Posterior vena cava (tissue), 2 donors: ENCODE measurements at regions not wholly inside any gene's neighbourhood (a gene's known extent, or its start where the extent isn't known, plus 50 kb on each side); places are given as distances from the start of the nearest gene placed in this dataset.
"Not testable (repeated sequence)": the region's sequence is repeated elsewhere in the genome, so short reads cannot be mapped to it uniquely, and the experiment has no call there.

ENCODE experiments used
- DNase-seq: peaks from one replicate; pipeline ENCODE4 v3.0.0-alpha.2; 2020; ENCODE audit warnings: low spot score
- intact Hi-C, 2 donors: fragments of 100-400 bp; cut with DNase I; formaldehyde crosslinking; loops; one replicate each; pipeline versions ENCODE4 v1.14.1 to v1.14.2; 2022 to 2023
- donor health status: DM: yes; HTN: yes; CAD: no.
- donor health status: DM: yes; HTN: yes; CAD: no.

DNA sequence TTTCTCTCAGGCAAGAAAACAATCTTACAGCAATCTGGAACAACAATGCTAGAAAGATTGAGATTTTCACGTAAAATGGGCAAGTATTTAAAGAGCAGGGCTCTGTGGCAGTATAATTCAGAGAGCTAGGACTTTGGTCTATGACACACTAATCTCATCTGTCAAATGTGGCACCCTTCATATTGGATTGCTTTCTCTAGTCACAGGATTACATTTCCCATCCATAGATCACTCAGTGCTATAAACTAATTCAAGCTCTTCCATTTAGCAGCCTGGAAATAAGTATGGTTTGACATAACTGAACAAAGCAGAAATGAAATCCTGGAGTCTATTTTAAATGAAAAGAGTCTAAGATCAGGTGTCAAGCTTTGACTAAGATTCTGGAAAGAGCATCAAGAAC lies 263.1 kb upstream of the TMPRSS15 start:
- intact Hi-C loops = no loop called here
- no peak for DNase-seq

DNA sequence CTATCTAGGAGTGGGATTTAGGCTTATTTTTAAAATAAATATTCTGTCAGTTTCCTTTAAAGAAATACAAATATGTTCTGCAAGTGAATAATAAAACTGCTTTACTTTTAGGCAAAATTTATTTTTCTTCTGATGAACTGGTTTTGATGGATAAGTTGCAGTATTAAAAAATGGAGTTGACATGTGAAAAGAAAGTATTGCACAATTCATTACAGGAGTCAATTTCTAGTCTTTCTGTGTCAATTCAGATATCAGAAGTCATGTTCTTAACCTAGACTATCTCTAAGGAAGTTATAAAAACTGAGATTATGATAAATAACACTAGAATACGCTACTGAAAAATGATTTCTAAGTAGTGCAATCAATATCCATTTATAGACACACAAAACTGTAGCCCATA lies 270.2 kb upstream of the TMPRSS15 start:
- DNase-seq = no peak
- intact Hi-C loops = no loop called here

DNA sequence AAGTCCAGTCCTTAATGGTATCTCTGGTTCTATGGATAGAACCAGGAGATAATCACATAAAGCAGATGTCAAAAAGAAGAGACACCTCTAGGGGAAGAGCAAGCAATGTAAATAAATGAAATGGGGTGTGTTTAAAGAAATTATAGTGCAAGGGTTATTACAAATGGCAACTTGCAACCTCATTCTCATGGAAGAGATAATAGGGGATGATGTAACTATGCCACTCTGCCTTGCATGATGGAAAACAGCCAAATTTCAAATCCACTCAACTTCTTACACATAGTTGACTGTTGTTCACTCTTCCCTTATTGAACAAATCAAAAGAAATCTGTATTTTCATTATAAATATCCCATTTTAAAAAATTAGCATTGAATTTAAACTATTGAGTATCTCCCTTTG lies 274.0 kb upstream of the TMPRSS15 start:
- intact Hi-C loops = no loop called here
- DNase-seq = no peak

DNA sequence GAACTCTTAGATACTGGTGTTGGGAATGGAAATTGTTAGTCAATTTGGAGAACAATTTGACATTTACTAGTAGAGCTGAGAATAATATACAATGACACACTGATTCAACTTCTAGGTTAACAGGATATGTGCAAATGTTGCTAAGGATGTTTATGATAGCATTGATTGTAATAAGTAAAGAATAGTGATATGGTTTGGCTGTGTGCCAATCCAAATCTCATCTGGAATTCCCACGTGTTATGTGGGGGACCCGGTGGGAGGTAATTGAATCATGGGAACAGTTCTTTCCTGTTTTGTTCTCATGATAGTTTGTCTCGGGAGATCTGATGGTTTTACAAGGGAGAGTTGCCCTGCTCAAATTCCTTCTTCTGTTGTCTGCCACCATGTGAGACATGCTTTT lies 302.4 kb upstream of the TMPRSS15 start:
- intact Hi-C loops = no loop called here
- no peak for DNase-seq

DNA sequence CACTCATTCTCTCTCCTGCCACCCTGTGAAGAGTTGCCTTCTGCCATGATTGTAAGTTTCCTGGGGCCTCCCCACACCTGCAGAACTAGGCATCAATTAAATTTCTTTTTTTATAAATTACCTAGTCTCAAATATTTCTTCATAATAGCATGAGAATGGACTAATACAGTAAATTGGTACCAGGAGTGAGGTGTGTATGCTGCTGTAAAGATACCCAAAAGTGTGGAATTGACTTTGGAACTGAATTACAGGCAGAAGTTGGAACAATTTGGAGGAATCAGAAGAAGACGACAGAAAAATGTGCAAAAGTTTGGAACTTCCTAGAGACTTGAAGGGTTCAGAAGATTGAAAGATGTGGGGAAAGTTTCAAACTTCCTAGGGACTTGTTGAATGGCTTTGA lies 308.1 kb upstream of the TMPRSS15 start:
- intact Hi-C loops = no loop called here
- DNase-seq = no peak

DNA sequence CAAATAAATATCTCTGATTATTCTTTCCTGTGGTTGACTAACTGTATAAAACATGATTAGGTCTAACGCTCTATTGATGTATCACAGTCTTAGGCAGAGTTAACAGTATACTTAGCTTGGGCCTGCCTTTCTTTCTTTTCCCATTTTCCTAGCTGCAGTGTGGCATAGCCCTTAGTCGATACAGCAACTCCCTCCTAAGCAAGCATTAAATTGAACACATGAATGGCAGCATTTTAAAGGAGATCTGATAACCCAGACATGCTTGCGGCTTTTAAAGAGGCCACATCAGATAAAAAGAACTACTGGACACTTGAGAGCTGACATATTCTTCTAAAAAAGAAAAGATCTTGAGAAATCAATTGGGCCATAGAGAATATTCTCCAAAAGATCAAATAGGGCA lies 312.0 kb upstream of the TMPRSS15 start:
- no peak for DNase-seq
- intact Hi-C loops = no loop called here

DNA sequence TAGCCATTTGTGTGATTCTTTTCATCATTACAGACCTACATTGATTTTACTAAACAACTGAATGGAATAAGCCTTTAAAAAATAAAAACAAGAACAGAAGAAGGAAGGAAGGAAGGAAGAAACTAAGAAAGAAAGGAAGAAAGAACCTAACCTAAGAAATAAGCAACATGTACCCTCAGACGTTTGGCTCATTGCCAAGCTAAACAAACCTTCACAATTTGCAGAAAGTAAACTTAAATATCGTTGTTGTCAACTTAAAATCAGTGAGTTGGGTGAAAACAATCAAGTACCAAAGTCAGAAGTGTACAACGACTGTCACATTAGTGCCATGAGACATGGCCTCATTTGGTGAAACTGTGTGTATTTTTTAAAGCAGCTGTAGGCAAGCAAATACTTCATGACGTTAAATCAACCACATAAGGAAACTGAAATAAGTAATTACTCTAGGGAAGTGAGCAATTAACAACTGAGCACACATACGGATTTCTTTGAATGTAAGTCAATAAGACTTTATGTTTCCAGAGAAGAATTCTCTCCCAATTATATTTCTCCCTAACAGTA lies 313.1 kb upstream of the TMPRSS15 start:
- DNase-seq = no peak
- intact Hi-C loops = no loop called here

DNA sequence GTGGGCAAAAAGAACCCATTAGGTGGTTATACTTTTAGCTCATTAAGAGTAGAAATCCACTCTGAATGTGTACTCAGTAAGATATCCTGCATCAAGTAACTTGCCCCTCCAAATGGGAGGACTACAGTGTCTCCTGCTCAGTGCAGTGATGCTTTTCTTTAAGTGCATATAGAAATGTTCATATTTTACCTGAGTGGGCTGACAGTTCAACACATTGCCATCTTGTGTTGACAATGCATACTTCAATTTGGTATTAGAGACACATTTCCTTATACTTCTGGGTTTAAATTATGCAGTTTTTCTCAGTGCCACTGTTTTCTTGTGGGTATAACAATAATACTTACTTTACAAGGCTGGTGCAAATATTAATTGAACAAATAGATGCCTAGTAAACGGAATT lies 318.6 kb upstream of the TMPRSS15 start:
- intact Hi-C loops = no loop called here
- DNase-seq = no peak

DNA sequence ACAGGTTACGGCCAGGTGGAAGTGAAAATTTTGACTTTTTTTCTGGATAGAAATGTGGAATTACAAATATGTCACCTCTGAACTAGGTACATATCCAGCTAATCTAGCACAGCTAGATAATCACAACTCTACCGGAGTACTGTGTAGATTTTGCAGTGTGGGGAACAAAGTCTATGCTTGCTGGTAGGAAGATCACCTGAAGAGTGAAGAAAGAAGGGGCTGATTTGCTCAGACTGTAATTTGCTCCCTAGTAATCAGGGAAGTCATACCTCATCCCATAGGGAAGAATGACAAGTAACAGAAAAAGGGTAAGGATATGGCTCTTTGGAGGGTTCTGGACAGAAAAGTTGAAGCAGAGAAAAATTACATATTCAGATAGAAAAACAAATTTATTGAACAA lies 319.6 kb upstream of the TMPRSS15 start:
- intact Hi-C loops = no loop called here

DNA sequence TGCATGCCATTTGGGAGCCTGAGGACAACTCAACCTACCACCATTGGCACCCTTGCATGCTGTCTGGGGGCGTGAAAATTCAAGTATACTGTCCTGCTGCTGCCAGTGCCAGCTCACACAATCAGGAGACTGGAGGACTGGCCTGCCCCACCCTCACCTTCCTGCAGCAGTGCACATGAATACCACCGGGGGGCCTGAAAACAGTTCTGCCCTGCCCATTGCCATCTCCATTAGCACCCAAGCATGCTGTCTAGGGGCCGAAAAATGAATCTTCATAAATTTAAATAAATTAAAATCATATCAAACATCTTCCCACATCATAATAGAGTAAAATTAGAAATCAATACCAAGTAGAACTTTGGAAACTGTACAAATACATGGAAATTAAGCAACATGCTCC lies 322.1 kb upstream of the TMPRSS15 start:
- intact Hi-C loops = no loop called here
- DNase-seq = no peak

More for the DNA sequence above, 319.6 kb upstream of the TMPRSS15 start:
- no peak for DNase-seq

DNA sequence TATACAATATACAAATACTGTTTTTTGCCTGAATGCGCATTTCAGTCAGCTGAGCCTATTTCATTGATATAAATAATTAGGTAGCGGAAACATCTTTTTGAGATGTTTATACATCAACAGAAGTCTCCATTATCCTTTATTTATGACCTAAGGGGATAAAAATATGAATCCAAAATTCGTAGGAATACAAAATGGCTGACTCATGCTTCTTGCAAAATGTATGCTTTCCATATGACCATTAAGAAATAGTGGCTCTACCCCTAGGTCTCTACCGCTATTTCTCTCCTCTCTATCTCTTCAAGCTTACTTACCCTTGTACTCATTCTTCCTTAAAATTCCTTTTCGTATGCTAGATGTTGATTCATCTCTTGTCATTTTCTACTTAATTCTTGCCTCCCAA lies 338.4 kb upstream of the TMPRSS15 start:
- no peak for DNase-seq
- intact Hi-C loops = no loop called here

DNA sequence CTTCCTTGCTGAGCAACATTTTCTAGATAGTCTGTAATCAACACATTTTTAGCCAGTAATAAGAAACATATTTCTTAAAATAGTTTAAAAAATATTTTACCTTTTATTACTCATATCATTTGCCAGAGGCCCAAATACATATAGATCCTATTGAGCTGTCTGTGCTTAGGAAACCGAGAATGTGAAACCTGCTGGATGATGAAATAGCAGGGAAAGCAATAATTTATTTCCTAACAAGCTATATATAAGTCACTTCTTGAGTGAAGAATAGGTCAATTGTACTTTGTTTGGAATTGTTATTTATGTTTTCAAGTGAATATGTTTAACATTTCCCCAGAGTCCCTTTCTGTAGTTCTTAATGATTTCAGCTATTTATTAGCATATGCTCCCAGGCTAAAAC lies 339.9 kb upstream of the TMPRSS15 start:
- intact Hi-C loops = no loop called here
- DNase-seq = no peak

DNA sequence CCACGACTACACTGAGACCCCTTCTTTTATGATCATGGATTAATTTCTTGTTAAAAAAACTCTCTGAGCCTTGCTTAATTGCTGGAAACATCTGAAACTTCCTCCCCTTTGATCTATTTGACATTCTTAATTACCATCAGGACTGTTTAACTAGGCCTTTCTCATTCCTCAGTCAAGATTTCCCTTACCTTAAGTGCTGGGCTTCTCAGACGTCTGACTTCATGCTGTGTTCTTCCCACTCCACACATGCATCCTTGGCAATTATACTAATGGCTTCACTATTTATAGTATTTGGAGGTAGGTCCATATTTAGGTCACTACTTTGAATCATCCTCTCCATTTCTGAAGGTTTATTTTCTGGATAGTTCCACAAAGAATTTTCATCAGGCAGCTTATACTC lies 341.3 kb upstream of the TMPRSS15 start:
- intact Hi-C loops = no loop called here
- no peak for DNase-seq

DNA sequence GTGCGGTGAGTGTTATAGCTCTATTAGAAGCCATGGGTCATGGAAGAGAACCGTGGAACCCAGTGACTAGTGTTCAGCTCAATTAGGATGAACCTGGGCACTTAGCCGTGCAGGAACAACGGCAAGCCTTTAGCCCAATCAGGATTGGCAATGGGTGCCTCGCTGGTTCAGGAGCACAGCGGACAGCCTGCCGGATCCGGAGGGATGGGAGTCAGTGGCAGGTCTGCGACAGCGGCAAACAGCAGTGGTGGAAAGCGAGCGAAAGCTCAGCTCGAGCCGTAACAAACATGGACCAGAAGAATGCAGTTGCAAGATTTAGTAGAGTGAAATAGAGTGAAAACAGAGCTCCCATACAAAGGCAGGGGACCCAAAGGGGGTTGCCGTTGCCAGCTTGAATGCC lies 349.3 kb upstream of the TMPRSS15 start:
- intact Hi-C loops, DNase-seq: not testable (repeated sequence)

DNA sequence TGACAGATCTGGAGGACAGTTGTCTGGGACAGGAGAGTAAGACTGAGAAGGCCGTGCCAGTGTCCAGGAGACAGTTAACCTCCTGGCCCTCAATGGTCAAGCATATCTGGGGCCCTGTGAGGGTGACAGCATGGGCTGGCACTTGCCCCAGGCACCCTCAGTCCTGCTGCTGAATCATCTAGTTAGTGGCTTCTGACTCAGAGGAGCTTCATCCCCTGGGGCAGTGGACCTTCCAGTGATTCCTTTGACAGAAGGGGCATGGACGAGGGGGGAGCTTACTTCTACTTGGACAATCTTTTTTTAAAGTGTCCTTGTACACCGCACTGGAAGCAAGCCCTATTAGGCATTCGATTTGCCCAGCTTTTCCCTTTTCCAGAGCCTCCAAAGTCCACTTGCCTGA lies 352.7 kb upstream of the TMPRSS15 start:
- intact Hi-C loops, DNase-seq: not testable (repeated sequence)

DNA sequence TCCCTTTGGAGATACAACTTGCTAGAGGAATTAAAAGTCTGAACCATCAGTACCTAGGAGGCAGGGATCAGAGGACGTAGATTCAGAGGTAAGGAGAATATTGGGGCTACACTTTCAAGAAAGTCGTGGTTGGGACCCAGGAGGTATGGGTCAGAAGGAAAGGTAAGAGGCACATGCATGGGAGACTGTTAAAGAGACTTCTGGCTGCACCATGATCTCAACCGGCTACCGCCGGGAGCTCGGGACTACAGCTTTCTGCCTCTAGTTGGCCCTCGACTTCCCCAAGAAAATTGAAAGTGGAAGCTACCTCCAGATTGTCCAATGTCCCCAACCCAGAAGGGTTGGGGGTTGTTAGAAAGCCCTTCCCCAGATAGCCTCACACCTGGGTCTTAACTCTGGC lies 355.7 kb upstream of the TMPRSS15 start:
- no peak for DNase-seq
- intact Hi-C loops = no loop called here

DNA sequence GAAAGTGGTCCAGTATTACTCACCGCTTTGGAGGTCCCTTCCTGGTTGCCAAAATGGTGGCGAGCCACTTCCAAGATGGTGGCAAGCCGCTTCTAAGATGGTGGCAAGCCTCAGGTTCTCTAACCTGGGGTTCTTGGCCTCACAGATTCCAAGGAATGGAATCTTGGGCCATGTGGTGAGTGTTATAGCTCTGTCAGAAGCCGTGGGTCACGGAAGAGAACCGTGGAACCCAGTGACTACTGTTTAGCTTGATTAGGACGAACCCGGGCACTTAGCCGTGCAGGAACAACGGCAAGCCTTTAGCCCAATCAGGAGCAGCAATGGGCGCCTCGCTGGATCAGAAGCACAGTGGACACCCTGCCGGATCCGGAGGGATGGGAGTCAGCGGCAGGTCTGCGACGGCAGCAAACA lies 356.2 kb upstream of the TMPRSS15 start:
- intact Hi-C loops = no loop called here
- no peak for DNase-seq

DNA sequence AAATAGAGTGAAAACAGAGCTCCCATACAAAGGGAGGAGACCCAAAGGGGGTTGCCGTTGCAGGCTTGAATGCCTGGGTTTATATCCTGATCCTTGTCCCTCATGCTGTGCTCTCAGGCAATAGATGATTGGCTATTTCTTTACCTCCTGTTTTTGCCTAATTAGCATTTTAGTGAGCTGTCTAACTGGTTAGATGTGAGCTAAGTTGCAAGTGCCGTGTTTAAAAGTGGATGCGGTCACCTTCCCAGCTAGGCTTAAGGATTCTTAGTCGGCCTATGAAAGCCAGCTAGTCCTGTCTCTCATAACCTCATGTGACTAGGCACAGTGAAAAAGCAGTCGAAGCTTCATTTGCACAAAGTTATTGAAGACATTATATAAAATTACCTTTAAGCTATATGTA lies 356.7 kb upstream of the TMPRSS15 start:
- intact Hi-C loops = no loop called here
- DNase-seq = no peak

DNA sequence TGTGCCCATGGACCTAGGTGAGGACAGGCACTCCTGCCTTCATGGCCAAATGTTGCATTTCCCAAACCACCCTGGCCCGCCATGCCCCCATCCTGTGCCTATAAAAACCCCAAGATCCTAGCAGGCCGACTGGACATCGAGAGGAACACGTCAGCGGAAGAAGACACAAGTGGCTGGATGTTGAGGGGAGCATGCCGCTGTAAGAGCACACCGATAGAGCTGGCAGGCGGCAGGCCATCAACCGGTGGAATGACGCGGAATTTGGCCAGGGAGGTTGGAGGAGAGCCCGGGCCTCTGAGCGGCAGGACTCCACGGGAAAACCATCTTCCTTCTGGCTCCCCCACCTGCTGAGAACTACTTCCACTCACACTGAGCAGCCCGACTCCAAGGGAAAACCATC lies 361.1 kb upstream of the TMPRSS15 start:
- intact Hi-C loops = no loop called here
- no peak for DNase-seq

DNA sequence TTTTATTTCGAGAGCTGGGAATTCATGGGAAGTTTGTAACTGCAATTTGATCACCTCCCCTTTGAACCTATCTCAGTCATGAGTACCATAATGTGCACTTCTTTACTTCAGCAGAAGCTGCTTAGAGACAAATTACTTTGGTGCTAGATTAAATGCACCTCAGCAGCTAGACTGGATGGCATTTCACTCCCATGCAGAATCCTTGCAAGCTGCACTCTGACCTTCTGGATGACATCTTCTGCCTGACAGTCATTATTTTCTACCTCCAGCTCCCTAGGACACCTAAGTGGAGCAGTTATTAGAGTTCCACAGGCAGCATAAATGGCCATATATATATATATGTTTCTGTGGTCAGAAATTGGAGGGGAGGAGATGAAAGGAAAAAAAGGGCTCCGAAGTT lies 366.0 kb upstream of the TMPRSS15 start:
- intact Hi-C loops = no loop called here
- DNase-seq = no peak

DNA sequence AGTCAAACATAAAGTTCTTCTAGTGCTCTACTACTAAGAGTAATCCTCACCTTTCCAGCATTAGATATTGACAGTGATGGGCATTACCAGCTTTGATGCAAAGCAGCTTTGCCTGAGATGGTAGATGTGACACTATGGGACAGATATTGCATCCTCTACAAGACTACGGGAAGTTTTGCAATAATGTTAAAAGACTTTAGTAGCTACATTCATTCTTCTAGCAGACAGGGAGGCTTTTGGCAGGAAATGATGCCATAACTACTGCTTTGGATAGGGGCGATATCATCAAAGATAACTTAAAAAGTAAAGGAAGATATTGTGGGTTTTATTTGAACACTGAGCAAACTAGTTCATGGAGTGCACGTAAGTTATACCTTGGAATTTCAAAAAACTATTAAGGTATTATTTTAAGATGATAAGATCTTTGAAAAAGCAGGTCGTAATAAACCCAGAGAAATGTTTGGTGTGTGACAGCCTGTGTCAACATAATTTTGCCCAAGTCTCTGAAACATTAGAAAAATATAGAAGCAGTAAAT lies 368.3 kb upstream of the TMPRSS15 start:
- intact Hi-C loops = no loop called here
- no peak for DNase-seq

DNA sequence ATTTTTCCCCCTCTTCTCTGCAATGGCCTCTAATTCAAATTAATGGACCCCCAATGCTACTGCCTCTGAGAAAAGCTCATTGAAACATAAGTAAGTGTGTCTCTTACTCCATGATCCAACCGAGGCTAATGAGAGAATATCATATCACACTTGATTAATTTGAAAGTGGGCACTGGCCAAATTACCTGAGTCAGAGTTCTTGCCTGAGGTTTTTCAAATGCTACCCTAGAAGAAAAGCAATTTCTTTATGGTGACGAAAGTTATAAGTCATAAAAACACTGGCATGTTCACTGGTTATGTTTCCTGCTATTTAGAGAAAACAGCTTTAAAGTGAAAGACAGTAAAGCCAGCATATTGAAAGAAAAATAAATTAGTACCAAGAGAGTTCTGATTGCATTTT lies 368.8 kb upstream of the TMPRSS15 start:
- DNase-seq = no peak
- intact Hi-C loops = no loop called here
